ENCODE measurements at regions not wholly inside any gene's neighbourhood (a gene's known extent, or its start where the extent isn't known, plus 50 kb on each side); places are given as distances from the start of the nearest gene placed in this dataset.

GRCh38 chr13:97630725-97631124 is 196.8 kb downstream of the RAP2A start:
- no peaks in the 10 kb centered on the region for H4K20me1 ChIP-seq (replicated peaks; ENCODE audit: insufficient read depth)
- H3K79me2 ChIP-seq (replicated peaks; ENCODE audit: insufficient read depth): no peaks in the 10 kb centered on the region
- H3K4me3 Mint-ChIP-seq: no peak overlapping the region
- H3K27me3 Mint-ChIP-seq (ENCODE audit: insufficient read depth, low read depth, poor library complexity): peaks cover 2% of the 10 kb centered on the region
- H3K9me3 Mint-ChIP-seq: peaks cover 14% of the 10 kb centered on the region
- no peak overlapping the region for H3K27ac Mint-ChIP-seq
- no peaks in the 10 kb centered on the region for H3K9me2 ChIP-seq (ENCODE audit: insufficient read depth)
- DNase-seq (ENCODE audit: low spot score): no peak
- H3K4me1 Mint-ChIP-seq: peaks cover 5% of the 10 kb centered on the region; the same call in 2 of the 3 replicates
- no peak; the same call in 2 of the 3 replicates for ATAC-seq
- H3K27me3 ChIP-seq (ENCODE audit: insufficient read depth): no peaks in the 10 kb centered on the region
- H3K36me3 Mint-ChIP-seq (ENCODE audit: low read depth): peaks cover 3% of the 10 kb centered on the region; the same call in 2 of the 3 replicates
- no peak overlapping the region for H3K4me2 ChIP-seq
- H3K27ac ChIP-seq (ENCODE audit: low read depth): no peak overlapping the region
- H3F3A ChIP-seq (replicated peaks; ENCODE audit: low read depth): no peaks in the 10 kb centered on the region
- H3K4me3 ChIP-seq: no peak overlapping the region
- H3K36me3 ChIP-seq (ENCODE audit: insufficient read depth): no peaks in the 10 kb centered on the region
- no peak overlapping the region for H2AFZ ChIP-seq
- TF ChIP-seq, protein P1, sequence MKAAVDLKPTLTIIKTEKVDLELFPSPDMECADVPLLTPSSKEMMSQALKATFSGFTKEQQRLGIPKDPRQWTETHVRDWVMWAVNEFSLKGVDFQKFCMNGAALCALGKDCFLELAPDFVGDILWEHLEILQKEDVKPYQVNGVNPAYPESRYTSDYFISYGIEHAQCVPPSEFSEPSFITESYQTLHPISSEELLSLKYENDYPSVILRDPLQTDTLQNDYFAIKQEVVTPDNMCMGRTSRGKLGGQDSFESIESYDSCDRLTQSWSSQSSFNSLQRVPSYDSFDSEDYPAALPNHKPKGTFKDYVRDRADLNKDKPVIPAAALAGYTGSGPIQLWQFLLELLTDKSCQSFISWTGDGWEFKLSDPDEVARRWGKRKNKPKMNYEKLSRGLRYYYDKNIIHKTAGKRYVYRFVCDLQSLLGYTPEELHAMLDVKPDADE (IDR thresholded peaks at IDR 0.05): no peak
- TF ChIP-seq STAT1 (IDR thresholded peaks at IDR 0.05; ENCODE audit: unreplicated experiment): no peak
- no peak for TF ChIP-seq ZNF331 (CRISPR knock-in tag; IDR thresholded peaks at IDR 0.05; ENCODE audit: low read depth)
- TF ChIP-seq EZH2 (IDR thresholded peaks at IDR 0.05; ENCODE audit: low read depth, unreplicated experiment): no peak
- TF ChIP-seq, protein P2, sequence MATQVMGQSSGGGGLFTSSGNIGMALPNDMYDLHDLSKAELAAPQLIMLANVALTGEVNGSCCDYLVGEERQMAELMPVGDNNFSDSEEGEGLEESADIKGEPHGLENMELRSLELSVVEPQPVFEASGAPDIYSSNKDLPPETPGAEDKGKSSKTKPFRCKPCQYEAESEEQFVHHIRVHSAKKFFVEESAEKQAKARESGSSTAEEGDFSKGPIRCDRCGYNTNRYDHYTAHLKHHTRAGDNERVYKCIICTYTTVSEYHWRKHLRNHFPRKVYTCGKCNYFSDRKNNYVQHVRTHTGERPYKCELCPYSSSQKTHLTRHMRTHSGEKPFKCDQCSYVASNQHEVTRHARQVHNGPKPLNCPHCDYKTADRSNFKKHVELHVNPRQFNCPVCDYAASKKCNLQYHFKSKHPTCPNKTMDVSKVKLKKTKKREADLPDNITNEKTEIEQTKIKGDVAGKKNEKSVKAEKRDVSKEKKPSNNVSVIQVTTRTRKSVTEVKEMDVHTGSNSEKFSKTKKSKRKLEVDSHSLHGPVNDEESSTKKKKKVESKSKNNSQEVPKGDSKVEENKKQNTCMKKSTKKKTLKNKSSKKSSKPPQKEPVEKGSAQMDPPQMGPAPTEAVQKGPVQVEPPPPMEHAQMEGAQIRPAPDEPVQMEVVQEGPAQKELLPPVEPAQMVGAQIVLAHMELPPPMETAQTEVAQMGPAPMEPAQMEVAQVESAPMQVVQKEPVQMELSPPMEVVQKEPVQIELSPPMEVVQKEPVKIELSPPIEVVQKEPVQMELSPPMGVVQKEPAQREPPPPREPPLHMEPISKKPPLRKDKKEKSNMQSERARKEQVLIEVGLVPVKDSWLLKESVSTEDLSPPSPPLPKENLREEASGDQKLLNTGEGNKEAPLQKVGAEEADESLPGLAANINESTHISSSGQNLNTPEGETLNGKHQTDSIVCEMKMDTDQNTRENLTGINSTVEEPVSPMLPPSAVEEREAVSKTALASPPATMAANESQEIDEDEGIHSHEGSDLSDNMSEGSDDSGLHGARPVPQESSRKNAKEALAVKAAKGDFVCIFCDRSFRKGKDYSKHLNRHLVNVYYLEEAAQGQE (IDR thresholded peaks at IDR 0.05; ENCODE audit: unreplicated experiment): no peak
- no peak for TF ChIP-seq CTCF (conservative IDR thresholded peaks at IDR 0.05; ENCODE audit: low read depth in 2 of 2)
- TF ChIP-seq NANOG (IDR thresholded peaks at IDR 0.05; ENCODE audit: borderline replicate concordance): no peak
- no peak for TF ChIP-seq ZNF114 (CRISPR knock-in tag; IDR thresholded peaks at IDR 0.05)
- TF ChIP-seq, protein P3, sequence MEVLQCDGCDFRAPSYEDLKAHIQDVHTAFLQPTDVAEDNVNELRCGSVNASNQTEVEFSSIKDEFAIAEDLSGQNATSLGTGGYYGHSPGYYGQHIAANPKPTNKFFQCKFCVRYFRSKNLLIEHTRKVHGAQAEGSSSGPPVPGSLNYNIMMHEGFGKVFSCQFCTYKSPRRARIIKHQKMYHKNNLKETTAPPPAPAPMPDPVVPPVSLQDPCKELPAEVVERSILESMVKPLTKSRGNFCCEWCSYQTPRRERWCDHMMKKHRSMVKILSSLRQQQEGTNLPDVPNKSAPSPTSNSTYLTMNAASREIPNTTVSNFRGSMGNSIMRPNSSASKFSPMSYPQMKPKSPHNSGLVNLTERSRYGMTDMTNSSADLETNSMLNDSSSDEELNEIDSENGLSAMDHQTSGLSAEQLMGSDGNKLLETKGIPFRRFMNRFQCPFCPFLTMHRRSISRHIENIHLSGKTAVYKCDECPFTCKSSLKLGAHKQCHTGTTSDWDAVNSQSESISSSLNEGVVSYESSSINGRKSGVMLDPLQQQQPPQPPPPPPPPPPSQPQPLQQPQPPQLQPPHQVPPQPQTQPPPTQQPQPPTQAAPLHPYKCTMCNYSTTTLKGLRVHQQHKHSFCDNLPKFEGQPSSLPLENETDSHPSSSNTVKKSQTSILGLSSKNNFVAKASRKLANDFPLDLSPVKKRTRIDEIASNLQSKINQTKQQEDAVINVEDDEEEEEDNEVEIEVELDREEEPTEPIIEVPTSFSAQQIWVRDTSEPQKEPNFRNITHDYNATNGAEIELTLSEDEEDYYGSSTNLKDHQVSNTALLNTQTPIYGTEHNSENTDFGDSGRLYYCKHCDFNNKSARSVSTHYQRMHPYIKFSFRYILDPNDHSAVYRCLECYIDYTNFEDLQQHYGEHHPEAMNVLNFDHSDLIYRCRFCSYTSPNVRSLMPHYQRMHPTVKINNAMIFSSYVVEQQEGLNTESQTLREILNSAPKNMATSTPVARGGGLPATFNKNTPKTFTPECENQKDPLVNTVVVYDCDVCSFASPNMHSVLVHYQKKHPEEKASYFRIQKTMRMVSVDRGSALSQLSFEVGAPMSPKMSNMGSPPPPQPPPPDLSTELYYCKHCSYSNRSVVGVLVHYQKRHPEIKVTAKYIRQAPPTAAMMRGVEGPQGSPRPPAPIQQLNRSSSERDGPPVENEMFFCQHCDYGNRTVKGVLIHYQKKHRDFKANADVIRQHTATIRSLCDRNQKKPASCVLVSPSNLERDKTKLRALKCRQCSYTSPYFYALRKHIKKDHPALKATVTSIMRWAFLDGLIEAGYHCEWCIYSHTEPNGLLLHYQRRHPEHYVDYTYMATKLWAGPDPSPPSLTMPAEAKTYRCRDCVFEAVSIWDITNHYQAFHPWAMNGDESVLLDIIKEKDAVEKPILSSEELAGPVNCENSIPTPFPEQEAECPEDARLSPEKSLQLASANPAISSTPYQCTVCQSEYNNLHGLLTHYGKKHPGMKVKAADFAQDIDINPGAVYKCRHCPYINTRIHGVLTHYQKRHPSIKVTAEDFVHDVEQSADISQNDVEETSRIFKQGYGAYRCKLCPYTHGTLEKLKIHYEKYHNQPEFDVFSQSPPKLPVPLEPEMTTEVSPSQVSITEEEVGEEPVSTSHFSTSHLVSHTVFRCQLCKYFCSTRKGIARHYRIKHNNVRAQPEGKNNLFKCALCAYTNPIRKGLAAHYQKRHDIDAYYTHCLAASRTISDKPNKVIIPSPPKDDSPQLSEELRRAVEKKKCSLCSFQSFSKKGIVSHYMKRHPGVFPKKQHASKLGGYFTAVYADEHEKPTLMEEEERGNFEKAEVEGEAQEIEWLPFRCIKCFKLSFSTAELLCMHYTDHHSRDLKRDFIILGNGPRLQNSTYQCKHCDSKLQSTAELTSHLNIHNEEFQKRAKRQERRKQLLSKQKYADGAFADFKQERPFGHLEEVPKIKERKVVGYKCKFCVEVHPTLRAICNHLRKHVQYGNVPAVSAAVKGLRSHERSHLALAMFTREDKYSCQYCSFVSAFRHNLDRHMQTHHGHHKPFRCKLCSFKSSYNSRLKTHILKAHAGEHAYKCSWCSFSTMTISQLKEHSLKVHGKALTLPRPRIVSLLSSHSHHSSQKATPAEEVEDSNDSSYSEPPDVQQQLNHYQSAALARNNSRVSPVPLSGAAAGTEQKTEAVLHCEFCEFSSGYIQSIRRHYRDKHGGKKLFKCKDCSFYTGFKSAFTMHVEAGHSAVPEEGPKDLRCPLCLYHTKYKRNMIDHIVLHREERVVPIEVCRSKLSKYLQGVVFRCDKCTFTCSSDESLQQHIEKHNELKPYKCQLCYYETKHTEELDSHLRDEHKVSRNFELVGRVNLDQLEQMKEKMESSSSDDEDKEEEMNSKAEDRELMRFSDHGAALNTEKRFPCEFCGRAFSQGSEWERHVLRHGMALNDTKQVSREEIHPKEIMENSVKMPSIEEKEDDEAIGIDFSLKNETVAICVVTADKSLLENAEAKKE (CRISPR knock-in tag; IDR thresholded peaks at IDR 0.05): no peak
- TF ChIP-seq JUNB (IDR thresholded peaks at IDR 0.05; ENCODE audit: unreplicated experiment): no peak
- TF ChIP-seq EZH2phosphoT487 (IDR thresholded peaks at IDR 0.05; ENCODE audit: unreplicated experiment): no peak
- no peak for TF ChIP-seq CREB1 (CRISPR knock-in tag; IDR thresholded peaks at IDR 0.05; ENCODE audit: low read depth)
- no peak for TF ChIP-seq POLR2AphosphoS5 (IDR thresholded peaks at IDR 0.05; ENCODE audit: low read depth)
- no peaks in the 10 kb centered on the region for H3K4me1 ChIP-seq (ENCODE audit: insufficient read depth)
